Fibroblast of lung (primary cell): ENCODE measurements at regions not wholly inside any gene's neighbourhood (a gene's known extent, or its start where the extent isn't known, plus 50 kb on each side); places are given as distances from the start of the nearest gene placed in this dataset.

ENCODE experiments used
- EZH2 ChIP-seq: IDR thresholded peaks from 2 replicates; pipeline ENCODE4 v1.5.1; 2012; ENCODE audit warnings: low read length, control low read depth, mild to moderate bottlenecking; ENCODE audit errors: missing control alignments
- TF ChIP-seq, protein P1 (sequence below), 2 donors: IDR thresholded peaks in 1 of 2; conservative IDR thresholded peaks in 1 of 2; 1 replicate in 1 of 2; 2 replicates in 1 of 2; pipeline ENCODE4 v1.5.1; 2011 to 2012; ENCODE audit warnings: low read length in 2 of 2, control low read depth in 1 of 2, inconsistent platforms in 1 of 2, low read depth in 1 of 2, mild to moderate bottlenecking in 1 of 2

DNA sequence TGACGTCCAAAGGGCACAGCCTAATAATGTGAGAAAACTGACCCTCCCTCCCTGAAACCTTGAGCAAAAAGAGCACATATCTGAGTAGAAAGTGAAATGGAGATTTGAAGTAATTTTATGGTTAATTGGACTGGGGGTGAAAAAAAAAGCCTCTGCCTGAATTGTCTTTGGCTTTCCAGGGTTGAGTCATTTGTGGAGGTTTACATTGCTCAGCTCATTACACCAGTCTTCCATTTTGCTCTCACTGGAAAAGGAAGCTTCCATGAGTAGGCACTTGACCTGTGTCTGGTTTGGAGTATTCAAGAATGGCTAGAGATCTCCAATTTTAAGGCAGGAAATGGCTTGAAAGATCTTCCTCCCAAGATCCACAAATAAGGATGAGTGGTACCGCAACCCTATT, 273.9 kb downstream of the PDCD6IP start:
- TF ChIP-seq, protein P1, sequence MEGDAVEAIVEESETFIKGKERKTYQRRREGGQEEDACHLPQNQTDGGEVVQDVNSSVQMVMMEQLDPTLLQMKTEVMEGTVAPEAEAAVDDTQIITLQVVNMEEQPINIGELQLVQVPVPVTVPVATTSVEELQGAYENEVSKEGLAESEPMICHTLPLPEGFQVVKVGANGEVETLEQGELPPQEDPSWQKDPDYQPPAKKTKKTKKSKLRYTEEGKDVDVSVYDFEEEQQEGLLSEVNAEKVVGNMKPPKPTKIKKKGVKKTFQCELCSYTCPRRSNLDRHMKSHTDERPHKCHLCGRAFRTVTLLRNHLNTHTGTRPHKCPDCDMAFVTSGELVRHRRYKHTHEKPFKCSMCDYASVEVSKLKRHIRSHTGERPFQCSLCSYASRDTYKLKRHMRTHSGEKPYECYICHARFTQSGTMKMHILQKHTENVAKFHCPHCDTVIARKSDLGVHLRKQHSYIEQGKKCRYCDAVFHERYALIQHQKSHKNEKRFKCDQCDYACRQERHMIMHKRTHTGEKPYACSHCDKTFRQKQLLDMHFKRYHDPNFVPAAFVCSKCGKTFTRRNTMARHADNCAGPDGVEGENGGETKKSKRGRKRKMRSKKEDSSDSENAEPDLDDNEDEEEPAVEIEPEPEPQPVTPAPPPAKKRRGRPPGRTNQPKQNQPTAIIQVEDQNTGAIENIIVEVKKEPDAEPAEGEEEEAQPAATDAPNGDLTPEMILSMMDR (conservative IDR thresholded peaks at IDR 0.05 in 1 of 2, IDR thresholded peaks at IDR 0.05 in 1 of 2; ENCODE audit: low read depth in 1 of 2, low read length in 2 of 2) = no peak
- TF ChIP-seq EZH2 = no peak
